CD8-positive, alpha-beta memory T cell (primary cell): ENCODE measurements at regions not wholly inside any gene's neighbourhood (a gene's known extent, or its start where the extent isn't known, plus 50 kb on each side); places are given as distances from the start of the nearest gene placed in this dataset.

Source experiments
- CTCF ChIA-PET: fragments of 350-600 bp; sonication (Branson Sonifier 250); formaldehyde crosslinking; loops from one replicate; lab custom pipeline; 2021; ENCODE audit warnings: antibody characterized with exemption; lab: Charles Lee
- POLR2A ChIA-PET: fragments of 350-600 bp; sonication (Branson Sonifier 250); formaldehyde crosslinking; loops from one replicate; lab custom pipeline; 2021; ENCODE audit warnings: antibody characterized with exemption; lab: Charles Lee
- DNase-seq, 5 donors: peaks; one replicate each; pipeline versions ENCODE4 v3.0.0 to v3.0.0-alpha.2; 2020 to 2022; ENCODE audit warnings: mixed read lengths in 1 of 5
- H3K27ac ChIP-seq: one replicate; pipeline ENCODE4 v1.7.0; 2013; ENCODE audit warnings: low read depth, mild to moderate bottlenecking, low read length, moderate library complexity
- H3K27me3 ChIP-seq: 2 replicates; pipeline ENCODE4 v1.7.0; 2013; ENCODE audit warnings: low read length, mild to moderate bottlenecking; ENCODE audit not compliant: insufficient read depth, poor library complexity, severe bottlenecking
- H3K36me3 ChIP-seq: 2 replicates; pipeline ENCODE4 v1.7.0; 2013; ENCODE audit warnings: mild to moderate bottlenecking, low read length, moderate library complexity; ENCODE audit not compliant: insufficient read depth
- H3K4me1 ChIP-seq: 2 replicates; pipeline ENCODE4 v1.7.0; 2013; ENCODE audit warnings: mild to moderate bottlenecking, low read length, moderate library complexity; ENCODE audit not compliant: insufficient read depth
- H3K4me3 ChIP-seq: 2 replicates; pipeline ENCODE4 v1.7.0; 2013; ENCODE audit warnings: mild to moderate bottlenecking, low read length
- H3K9me3 ChIP-seq: 2 replicates; pipeline ENCODE4 v1.7.0; 2013; ENCODE audit warnings: mild to moderate bottlenecking, low read length
- H3K27ac Mint-ChIP-seq, 8 donors: one replicate each; pipeline ENCODE4 v1.8.0; 2020 to 2021; ENCODE audit warnings: mixed read lengths in 8 of 8, mild to moderate bottlenecking in 6 of 8, inconsistent platforms in 3 of 8, moderate library complexity in 3 of 8
- H3K27me3 Mint-ChIP-seq, 2 donors: one replicate each; pipeline ENCODE4 v1.8.0; 2020 to 2021; ENCODE audit warnings: mixed read lengths in 2 of 2, mild to moderate bottlenecking in 1 of 2, moderate library complexity in 1 of 2
- H3K36me3 Mint-ChIP-seq, 3 donors: one replicate each; pipeline ENCODE4 v1.8.0; 2020 to 2021; ENCODE audit warnings: mixed read lengths in 3 of 3, inconsistent platforms in 1 of 3, mild to moderate bottlenecking in 1 of 3
- H3K4me1 Mint-ChIP-seq, 3 donors: one replicate each; pipeline ENCODE4 v1.8.0; 2020 to 2021; ENCODE audit warnings: mixed read lengths in 3 of 3, inconsistent platforms in 1 of 3, mild to moderate bottlenecking in 1 of 3
- H3K4me3 Mint-ChIP-seq, 7 donors: one replicate each; pipeline ENCODE4 v1.8.0; 2020 to 2021; ENCODE audit warnings: mixed read lengths in 7 of 7, mild to moderate bottlenecking in 6 of 7, moderate library complexity in 4 of 7, inconsistent platforms in 2 of 7
- H3K9me3 Mint-ChIP-seq, 5 donors: one replicate each; pipeline ENCODE4 v1.8.0; 2020 to 2022; ENCODE audit warnings: mixed read lengths in 5 of 5, mild to moderate bottlenecking in 3 of 5, moderate library complexity in 2 of 5, inconsistent platforms in 1 of 5

DNA sequence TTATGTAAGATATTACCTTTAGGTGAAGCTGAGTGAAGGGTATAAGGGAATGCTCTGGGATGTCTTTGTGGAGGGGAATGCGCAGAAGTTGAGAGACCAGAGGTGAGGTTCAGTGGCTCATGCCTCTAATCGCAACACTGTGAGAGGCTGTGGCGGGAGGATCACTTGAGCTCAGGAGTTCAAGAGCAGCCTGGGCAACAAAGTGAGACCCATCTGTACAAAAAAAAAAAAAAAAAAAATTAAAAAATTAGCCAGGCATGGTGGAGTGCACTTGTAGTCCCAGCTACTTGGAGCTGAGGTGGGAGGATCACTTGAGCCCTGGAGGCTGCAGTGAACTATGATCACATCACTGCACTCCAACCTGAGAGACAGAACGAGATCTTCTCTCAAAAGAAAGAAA, 57.3 kb upstream of the SP3 start:
- Histone ChIP-seq H3K9me3 (no peaks in the 10 kb centered on the region), H3K36me3 (no peaks in the 10 kb centered on the region), H3K27me3 (no peaks in the 10 kb centered on the region), H3K4me3 (no peak overlapping the region), H3K4me1 (no peaks in the 10 kb centered on the region), H3K27ac (no peak overlapping the region)
- no peak overlapping the region for H3K27ac Mint-ChIP-seq
- no peaks in the 10 kb centered on the region for H3K36me3 Mint-ChIP-seq
- no peaks in the 10 kb centered on the region for H3K9me3 Mint-ChIP-seq
- no peak overlapping the region for H3K4me3 Mint-ChIP-seq
- H3K4me1 Mint-ChIP-seq: peaks cover 0 to 5% (median 5%) of the 10 kb centered on the region in 3 donors
- POLR2A ChIA-PET: no interaction called here
- CTCF ChIA-PET: no interaction called here
- DNase-seq: no peak
- H3K27me3 Mint-ChIP-seq: peaks cover 0 to 11% of the 10 kb centered on the region in 2 donors

DNA sequence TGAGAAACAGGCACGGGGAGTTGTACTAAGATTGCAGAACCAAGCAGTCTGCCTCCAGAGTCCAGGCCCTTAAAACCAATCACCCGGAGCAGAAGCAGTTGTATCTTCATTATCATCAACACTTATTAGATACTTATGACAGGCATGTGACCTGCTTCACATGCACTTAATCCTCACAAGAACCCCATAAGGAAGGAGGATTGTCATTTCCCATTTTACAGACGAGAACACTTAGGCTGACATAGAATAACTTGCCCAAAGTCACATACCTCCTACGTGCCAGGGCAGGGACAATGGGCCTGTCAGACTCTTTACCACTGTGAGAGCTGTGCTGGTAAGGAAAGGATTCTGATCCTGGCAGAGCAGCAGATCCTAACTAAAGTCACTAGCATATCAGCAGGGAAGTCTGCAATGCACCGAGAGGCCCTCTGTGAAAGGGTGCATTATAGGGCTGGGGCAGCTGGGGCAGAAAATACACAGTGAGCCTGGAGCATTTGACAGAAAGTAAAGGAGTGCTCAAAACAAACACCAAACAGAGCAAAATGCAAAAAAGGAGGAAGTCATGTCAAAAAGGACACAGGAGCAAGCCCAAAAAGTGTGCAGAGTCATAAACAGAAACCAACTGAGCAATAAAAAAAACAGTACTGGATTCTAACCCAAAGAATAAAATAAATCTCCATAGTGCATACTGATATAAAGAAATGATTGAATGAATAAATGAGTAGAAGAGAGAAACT, 55.9 kb upstream of the SP3 start:
- Histone ChIP-seq H3K4me1 (no peaks in the 10 kb centered on the region), H3K27me3 (no peaks in the 10 kb centered on the region), H3K27ac (no peak overlapping the region), H3K36me3 (no peaks in the 10 kb centered on the region), H3K4me3 (no peak overlapping the region), H3K9me3 (no peaks in the 10 kb centered on the region)
- DNase-seq: no peak
- no peaks in the 10 kb centered on the region for H3K9me3 Mint-ChIP-seq
- H3K4me3 Mint-ChIP-seq: no peak overlapping the region
- no peak overlapping the region for H3K27ac Mint-ChIP-seq
- no peaks in the 10 kb centered on the region for H3K36me3 Mint-ChIP-seq
- H3K4me1 Mint-ChIP-seq: peaks cover 0 to 5% (median 5%) of the 10 kb centered on the region in 3 donors
- peaks cover 0 to 14% of the 10 kb centered on the region in 2 donors for H3K27me3 Mint-ChIP-seq
- ChIA-PET POLR2A (no interaction called here), CTCF (no interaction called here)

DNA sequence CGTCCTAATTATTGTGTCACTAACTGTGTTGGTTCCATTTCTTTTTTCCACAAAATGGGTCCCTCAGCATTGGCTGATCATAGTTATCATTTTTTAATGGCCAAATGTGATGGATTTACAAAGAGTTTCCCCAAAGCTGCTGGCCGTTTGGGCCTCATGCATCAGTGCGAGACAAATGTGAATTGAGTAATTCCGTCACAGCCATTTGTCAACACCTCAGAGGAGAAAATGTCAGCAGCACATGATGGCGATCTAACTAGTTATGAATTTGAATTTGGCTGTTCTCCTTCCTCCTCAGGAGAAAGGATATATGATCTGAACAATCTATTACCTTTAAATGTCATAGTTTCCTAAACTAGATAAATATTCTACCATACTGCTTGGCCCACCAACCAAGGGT, 54.9 kb upstream of the SP3 start:
- ChIA-PET POLR2A (no interaction called here), CTCF (no interaction called here)
- no peaks in the 10 kb centered on the region for H3K36me3 Mint-ChIP-seq
- no peaks in the 10 kb centered on the region for H3K36me3 ChIP-seq
- no peaks in the 10 kb centered on the region for H3K4me1 ChIP-seq
- no peaks in the 10 kb centered on the region for H3K9me3 Mint-ChIP-seq
- peaks cover 0 to 14% of the 10 kb centered on the region in 2 donors for H3K27me3 Mint-ChIP-seq
- no peak overlapping the region for H3K4me3 ChIP-seq
- no peak overlapping the region for H3K27ac Mint-ChIP-seq
- H3K27ac ChIP-seq: no peak overlapping the region
- peaks cover 0 to 5% (median 5%) of the 10 kb centered on the region in 3 donors for H3K4me1 Mint-ChIP-seq
- DNase-seq: no peak
- H3K9me3 ChIP-seq: no peaks in the 10 kb centered on the region
- H3K27me3 ChIP-seq: no peaks in the 10 kb centered on the region
- no peak overlapping the region for H3K4me3 Mint-ChIP-seq

DNA sequence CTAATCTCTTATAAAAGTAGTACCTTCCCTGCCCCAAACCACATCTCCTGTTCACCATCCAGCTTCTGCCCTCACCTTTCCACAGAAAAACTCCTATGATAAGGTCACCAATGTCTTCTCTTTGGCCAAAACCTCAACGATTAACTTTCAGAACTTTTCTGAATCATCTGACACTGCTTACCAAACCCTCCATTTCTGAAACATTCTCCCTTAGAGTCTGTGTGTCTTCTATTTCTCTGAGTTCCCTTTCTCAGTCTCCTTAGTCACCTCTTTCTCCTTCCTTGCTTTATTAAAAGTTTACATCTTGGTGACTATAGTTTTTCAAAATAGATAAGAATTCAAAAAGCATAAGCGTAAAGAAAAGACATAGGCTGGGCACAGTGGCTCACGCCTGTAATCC, 51.3 kb upstream of the SP3 start:
- H3K27ac ChIP-seq: no peak overlapping the region
- H3K4me1 Mint-ChIP-seq: peaks cover 0 to 11% (median 2%) of the 10 kb centered on the region in 3 donors
- ChIA-PET POLR2A (no interaction called here), CTCF (no interaction called here)
- H3K4me3 ChIP-seq: no peak overlapping the region
- H3K4me3 Mint-ChIP-seq: no peak overlapping the region
- H3K36me3 Mint-ChIP-seq: no peaks in the 10 kb centered on the region
- H3K36me3 ChIP-seq: no peaks in the 10 kb centered on the region
- no peak for DNase-seq
- no peaks in the 10 kb centered on the region for H3K9me3 ChIP-seq
- H3K27ac Mint-ChIP-seq: no peak overlapping the region
- H3K27me3 ChIP-seq: no peaks in the 10 kb centered on the region
- H3K9me3 Mint-ChIP-seq: no peaks in the 10 kb centered on the region
- H3K4me1 ChIP-seq: no peaks in the 10 kb centered on the region
- H3K27me3 Mint-ChIP-seq: peaks cover 4 to 16% of the 10 kb centered on the region in 2 donors

DNA sequence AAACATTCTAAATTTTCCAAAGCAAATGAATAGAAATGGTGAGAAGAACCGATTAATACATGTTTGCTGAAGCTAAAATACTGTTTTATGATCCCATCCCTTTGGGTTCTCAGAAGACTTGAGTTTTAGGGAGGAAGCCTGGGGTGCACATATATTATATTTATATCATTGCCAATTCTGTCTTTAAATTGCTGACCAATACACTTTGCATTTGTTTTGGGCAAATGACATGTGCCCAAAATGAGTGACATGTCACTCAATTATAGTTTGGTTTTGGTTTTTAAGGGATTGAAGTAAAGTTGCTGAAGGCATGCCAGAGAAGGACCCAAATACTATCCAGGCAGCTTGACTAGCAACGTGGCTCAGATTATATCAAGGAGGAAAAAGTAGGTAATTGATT, 50.3 kb upstream of the SP3 start:
- H3K27ac Mint-ChIP-seq: peak overlapping the region in 1 of 8 donors; percentile 48
- Histone ChIP-seq H3K4me1 (no peaks in the 10 kb centered on the region), H3K27ac (no peak overlapping the region), H3K27me3 (no peaks in the 10 kb centered on the region), H3K9me3 (no peaks in the 10 kb centered on the region), H3K4me3 (no peak overlapping the region), H3K36me3 (no peaks in the 10 kb centered on the region)
- DNase-seq: no peak
- ChIA-PET CTCF (no interaction called here), POLR2A (no interaction called here)
- H3K36me3 Mint-ChIP-seq: no peaks in the 10 kb centered on the region
- H3K9me3 Mint-ChIP-seq: no peaks in the 10 kb centered on the region
- H3K4me1 Mint-ChIP-seq: peaks cover 0 to 11% (median 2%) of the 10 kb centered on the region in 3 donors
- peaks cover 4 to 20% of the 10 kb centered on the region in 2 donors for H3K27me3 Mint-ChIP-seq
- no peak overlapping the region for H3K4me3 Mint-ChIP-seq
